Ascending aorta (tissue), 2 donors: ENCODE measurements at regions not wholly inside any gene's neighbourhood (a gene's known extent, or its start where the extent isn't known, plus 50 kb on each side); places are given as distances from the start of the nearest gene placed in this dataset.

Experiments used
- DNase-seq, 2 donors: peaks; one replicate each; pipeline ENCODE4 v3.0.0-alpha.2; 2019; ENCODE audit warnings: low spot score in 2 of 2
- H3K27ac ChIP-seq, 2 donors: fragments of 200-600 bp; sonication (generic); one replicate each; pipeline ENCODE4 v1.5.1; 2016 to 2017; ENCODE audit warnings: mild to moderate bottlenecking in 1 of 2
- H3K27me3 ChIP-seq: fragments of 200-600 bp; sonication (generic); one replicate; pipeline ENCODE4 v1.5.1; 2017
- H3K36me3 ChIP-seq, 2 donors: fragments of 200-600 bp; sonication (generic); one replicate each; pipeline ENCODE4 v1.5.1; 2016
- H3K4me1 ChIP-seq, 2 donors: fragments of 200-600 bp; sonication (generic); one replicate each; pipeline ENCODE4 v1.5.1; 2016 to 2017; ENCODE audit warnings: mild to moderate bottlenecking in 1 of 2
- H3K4me3 ChIP-seq, 2 donors: fragments of 200-600 bp; sonication (generic); one replicate each; pipeline ENCODE4 v1.5.1; 2016 to 2017; ENCODE audit warnings: mild to moderate bottlenecking in 1 of 2
- H3K9me3 ChIP-seq, 2 donors: fragments of 200-600 bp; sonication (generic); one replicate each; pipeline ENCODE4 v1.5.1; 2016
- intact Hi-C: fragments of 100-400 bp; cut with DNase I; formaldehyde crosslinking; loops from one replicate; pipeline ENCODE4 v1.15.1; 2023
- TF ChIP-seq, protein P1 (sequence below), 3 experiments: fragments of 200-600 bp in 2 of 3; fragments of 450-650 bp in 1 of 3; sonication (generic) in 2 of 3; IDR thresholded peaks; one replicate each; pipeline ENCODE4 v1.5.1; 2016 to 2019; ENCODE audit warnings: antibody characterized with exemption in 3 of 3, mild to moderate bottlenecking in 1 of 3, moderate library complexity in 1 of 3

DNA sequence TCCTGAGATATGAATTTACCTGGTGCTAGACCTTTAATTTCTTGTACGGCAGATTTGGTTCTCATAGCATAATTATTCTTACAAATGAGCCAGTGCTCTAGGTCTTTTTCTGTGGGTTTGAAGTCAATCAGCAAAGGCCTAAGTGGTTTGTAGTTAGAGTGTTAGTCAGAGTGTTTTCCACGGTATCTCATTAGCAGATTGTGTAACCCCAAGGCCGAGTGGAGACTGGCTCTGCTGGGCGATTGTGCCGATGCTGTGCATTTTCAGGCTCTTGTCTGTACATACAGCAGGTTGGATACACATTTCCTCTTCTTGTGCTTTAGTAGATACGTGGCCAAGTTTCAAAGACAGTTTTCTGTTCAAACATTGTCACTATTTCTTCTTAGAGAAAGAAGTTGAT, 78.6 kb upstream of the CA10 start:
- Histone ChIP-seq H3K4me1 (no peaks in the 10 kb centered on the region), H3K27me3 (no peaks in the 10 kb centered on the region), H3K27ac (no peak overlapping the region), H3K9me3 (no peaks in the 10 kb centered on the region), H3K4me3 (no peak overlapping the region), H3K36me3 (no peaks in the 10 kb centered on the region)
- intact Hi-C loops, result no loop called here
- no peak for DNase-seq
- TF ChIP-seq, protein P1, sequence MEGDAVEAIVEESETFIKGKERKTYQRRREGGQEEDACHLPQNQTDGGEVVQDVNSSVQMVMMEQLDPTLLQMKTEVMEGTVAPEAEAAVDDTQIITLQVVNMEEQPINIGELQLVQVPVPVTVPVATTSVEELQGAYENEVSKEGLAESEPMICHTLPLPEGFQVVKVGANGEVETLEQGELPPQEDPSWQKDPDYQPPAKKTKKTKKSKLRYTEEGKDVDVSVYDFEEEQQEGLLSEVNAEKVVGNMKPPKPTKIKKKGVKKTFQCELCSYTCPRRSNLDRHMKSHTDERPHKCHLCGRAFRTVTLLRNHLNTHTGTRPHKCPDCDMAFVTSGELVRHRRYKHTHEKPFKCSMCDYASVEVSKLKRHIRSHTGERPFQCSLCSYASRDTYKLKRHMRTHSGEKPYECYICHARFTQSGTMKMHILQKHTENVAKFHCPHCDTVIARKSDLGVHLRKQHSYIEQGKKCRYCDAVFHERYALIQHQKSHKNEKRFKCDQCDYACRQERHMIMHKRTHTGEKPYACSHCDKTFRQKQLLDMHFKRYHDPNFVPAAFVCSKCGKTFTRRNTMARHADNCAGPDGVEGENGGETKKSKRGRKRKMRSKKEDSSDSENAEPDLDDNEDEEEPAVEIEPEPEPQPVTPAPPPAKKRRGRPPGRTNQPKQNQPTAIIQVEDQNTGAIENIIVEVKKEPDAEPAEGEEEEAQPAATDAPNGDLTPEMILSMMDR (IDR thresholded peaks at IDR 0.05), result no peak

DNA sequence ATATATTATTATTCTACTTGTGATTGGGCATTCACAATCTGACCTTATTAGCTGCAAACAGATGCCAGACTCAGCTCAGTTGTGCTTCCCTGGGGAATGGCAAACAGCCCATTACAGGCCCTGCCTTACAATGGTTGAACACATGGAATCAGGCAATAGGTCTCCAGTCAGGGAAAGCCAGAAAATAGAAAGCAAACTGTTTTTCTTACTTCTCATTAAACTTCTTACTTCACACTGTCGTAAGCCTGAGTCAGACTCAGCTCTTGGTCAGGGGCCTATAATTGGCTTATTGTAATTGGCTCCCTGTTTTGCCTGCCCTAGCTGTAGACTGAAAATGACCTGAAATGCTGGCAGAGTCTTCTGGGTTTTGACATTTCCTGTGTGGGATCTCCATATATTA, 77.0 kb upstream of the CA10 start:
- DNase-seq, result no peak
- Histone ChIP-seq H3K4me3 (no peak overlapping the region), H3K36me3 (no peaks in the 10 kb centered on the region), H3K4me1 (no peaks in the 10 kb centered on the region), H3K27ac (no peak overlapping the region), H3K9me3 (no peaks in the 10 kb centered on the region), H3K27me3 (no peaks in the 10 kb centered on the region)
- intact Hi-C loops, result no loop called here
- TF ChIP-seq, protein P1 (IDR thresholded peaks at IDR 0.05), result no peak

DNA sequence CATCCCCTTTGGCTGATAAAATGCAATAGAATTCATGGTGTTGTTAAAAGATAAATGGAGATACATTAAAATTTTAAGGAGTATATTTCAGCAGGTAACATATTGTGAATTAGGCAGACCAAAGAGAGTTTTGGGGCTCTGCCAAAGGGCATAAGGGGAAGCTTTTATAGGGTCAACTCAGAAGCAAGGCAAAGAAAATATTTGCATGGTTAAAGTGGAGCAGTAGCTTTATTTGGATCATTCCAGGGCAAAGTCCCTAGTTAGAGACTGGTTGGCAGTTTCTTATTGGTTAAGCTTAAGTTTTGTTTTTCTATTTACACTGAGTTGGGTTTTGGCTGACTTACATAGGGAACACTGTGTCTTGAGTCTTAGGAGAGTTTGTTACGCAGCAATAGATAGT, 75.1 kb upstream of the CA10 start:
- Histone ChIP-seq H3K9me3 (no peaks in the 10 kb centered on the region), H3K27ac (no peak overlapping the region), H3K4me1 (no peaks in the 10 kb centered on the region), H3K4me3 (no peak overlapping the region), H3K27me3 (no peaks in the 10 kb centered on the region), H3K36me3 (no peaks in the 10 kb centered on the region)
- DNase-seq, result no peak
- intact Hi-C loops, result no loop called here
- TF ChIP-seq, protein P1 (IDR thresholded peaks at IDR 0.05), result no peak

DNA sequence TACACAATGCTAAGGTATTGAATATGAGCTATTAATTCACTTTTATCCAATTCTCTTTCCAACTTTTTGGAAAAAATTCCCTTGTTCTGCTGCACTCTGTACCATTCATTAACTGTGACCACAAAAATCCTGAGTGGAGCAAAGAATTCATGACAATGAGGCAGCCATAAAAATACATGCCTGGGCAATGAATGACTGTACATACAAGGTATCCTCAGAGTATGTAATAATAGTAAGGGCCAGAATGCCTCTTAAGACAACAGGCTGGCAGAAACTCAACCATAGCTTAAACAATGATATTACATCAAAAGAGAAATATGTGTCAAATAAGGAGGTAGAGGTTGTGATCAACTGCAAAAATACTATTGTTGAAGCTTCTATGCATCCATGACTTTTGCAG, 74.7 kb upstream of the CA10 start:
- intact Hi-C loops, result no loop called here
- TF ChIP-seq, protein P1 (IDR thresholded peaks at IDR 0.05), result no peak
- H3K4me1 ChIP-seq, result no peaks in the 10 kb centered on the region
- no peaks in the 10 kb centered on the region for H3K36me3 ChIP-seq
- H3K9me3 ChIP-seq, result no peaks in the 10 kb centered on the region
- H3K4me3 ChIP-seq, result no peak overlapping the region
- no peak overlapping the region for H3K27ac ChIP-seq
- H3K27me3 ChIP-seq, result no peaks in the 10 kb centered on the region
- no peak for DNase-seq

DNA sequence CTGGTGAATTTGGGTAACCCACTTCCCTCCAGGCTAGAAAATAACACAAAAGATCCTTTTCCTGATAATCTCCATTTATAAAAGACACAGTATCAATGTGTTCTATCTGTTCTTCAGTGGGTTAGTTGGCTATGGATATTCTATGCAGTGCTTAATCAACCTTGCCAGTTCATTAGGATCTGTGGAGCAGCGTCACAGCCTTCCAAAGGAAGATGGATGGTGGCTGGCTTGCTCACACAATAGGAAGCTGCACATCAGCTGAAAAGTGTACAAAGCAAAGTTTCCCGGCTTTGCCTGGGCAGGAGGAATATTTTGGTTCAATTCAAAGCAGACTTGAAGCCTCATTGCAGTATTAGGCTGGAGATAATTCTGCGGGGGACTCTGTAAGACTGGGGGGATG, 70.3 kb upstream of the CA10 start:
- Histone ChIP-seq H3K36me3 (no peaks in the 10 kb centered on the region), H3K4me1 (no peaks in the 10 kb centered on the region), H3K27ac (no peak overlapping the region), H3K9me3 (no peaks in the 10 kb centered on the region), H3K27me3 (no peaks in the 10 kb centered on the region), H3K4me3 (no peak overlapping the region)
- intact Hi-C loops, result no loop called here
- no peak for DNase-seq
- TF ChIP-seq, protein P1 (IDR thresholded peaks at IDR 0.05), result no peak

DNA sequence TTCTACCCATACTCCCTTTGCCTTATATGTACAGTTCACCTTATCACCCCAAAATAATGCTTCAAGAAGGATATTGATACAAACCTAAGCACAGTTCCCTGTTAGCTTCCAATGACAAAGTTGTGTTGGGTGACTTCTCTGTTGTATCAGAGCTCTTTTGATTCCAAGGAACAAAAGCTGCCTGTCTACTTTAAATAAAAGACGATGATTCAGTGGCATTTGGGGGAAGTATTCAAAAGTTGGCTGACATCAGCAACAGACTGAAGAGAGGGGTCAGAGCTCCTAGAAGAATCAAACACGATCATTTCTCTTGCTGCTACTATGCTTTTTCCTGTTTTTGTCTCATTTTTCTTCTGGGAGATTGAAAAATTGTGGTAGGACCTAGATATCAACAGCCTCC, 69.4 kb upstream of the CA10 start:
- Histone ChIP-seq H3K27me3 (no peaks in the 10 kb centered on the region), H3K4me1 (no peaks in the 10 kb centered on the region), H3K27ac (no peak overlapping the region), H3K36me3 (no peaks in the 10 kb centered on the region), H3K4me3 (no peak overlapping the region), H3K9me3 (no peaks in the 10 kb centered on the region)
- DNase-seq, result no peak
- intact Hi-C loops, result no loop called here
- TF ChIP-seq, protein P1 (IDR thresholded peaks at IDR 0.05), result no peak
